ENCODE measurements at regions not wholly inside any gene's neighbourhood (a gene's known extent, or its start where the extent isn't known, plus 50 kb on each side); places are given as distances from the start of the nearest gene placed in this dataset.

DNA sequence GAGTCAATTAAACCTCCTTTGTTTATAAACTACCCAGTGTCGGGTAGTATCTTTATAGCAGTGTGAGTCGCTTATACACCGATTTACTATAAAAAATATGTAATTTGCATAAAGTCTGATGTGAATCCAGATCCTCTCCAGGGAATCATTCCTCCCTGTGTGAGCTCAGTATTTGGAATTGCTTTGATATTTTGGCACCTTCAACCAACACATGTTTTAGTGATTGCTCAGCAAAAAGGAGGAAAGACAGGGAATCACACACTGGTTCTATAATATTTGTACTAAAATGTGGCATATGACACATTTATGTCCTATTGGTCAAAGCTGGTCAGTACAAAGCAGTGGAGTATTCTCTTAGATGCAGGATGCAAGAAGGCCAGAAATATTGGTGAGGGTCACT is 703.9 kb upstream of the ATXN7L3B start:
- no peak for TF ChIP-seq CTCF (IDR thresholded peaks at IDR 0.05; ENCODE audit: low read depth, low read length, poor library complexity, severe bottlenecking)
- no peak for TF ChIP-seq EZH2phosphoT487 (IDR thresholded peaks at IDR 0.05; ENCODE audit: borderline replicate concordance, low read length)

Measured in DOHH2 (cell line).